GM21423 (cell line): ENCODE measurements at regions not wholly inside any gene's neighbourhood (a gene's known extent, or its start where the extent isn't known, plus 50 kb on each side); places are given as distances from the start of the nearest gene placed in this dataset.
A peak's percentile ranks its signal among the peaks of the same experiment; 100 is the strongest.

Experiments
- ATAC-seq: cut with Tn5 transposase; IDR thresholded peaks from one replicate; pipeline ENCODE4 v1.9.1; 2021; ENCODE audit warnings: mild to moderate bottlenecking, moderate library complexity; ENCODE audit not compliant: unreplicated experiment

DNA sequence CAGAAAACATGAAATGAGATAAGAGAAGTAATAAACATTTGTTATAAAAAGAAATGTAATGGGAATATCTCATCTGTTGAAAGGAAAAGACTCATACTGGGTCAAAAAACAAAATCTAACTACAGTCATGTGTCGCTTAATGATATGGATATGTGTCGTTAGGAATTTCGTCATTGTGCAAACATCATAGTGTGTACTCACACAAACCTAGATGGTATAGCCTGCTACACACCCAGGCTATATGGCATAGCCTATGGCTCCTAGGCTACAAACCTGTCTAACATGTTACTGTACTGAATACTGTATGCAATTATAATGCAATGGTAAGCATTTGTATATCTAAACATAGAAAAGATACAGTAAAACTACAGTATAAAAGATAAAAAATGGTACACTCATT is 89.8 kb upstream of the ZC3H12C start:
- ATAC-seq: no peak

- no peak for ATAC-seq
Observed at GRCh38 chr11:110011595-110011994, 81.6 kb upstream of the ZC3H12C start.

DNA sequence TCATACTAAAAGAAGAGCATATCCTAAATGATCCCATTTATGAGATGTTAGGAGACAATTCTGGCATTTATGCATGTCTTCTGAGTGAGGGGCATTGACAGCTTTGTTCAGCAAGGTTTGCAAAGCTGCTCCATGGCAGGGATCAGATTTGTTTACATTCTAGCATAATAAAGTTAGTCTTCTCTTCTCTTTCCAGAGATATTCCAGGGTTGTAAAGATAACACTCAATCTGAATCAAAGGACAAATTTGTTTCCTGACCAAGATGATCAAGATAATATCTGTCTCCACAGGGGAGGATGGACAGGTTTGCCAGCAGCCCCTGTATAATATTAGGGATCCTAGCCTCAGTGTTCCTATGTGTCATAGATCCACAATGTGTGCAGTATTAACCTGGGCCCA is 77.5 kb upstream of the ZC3H12C start:
- ATAC-seq: no peak

GRCh38 chr11:110019675-110020074 is 73.5 kb upstream of the ZC3H12C start:
- no peak for ATAC-seq

DNA sequence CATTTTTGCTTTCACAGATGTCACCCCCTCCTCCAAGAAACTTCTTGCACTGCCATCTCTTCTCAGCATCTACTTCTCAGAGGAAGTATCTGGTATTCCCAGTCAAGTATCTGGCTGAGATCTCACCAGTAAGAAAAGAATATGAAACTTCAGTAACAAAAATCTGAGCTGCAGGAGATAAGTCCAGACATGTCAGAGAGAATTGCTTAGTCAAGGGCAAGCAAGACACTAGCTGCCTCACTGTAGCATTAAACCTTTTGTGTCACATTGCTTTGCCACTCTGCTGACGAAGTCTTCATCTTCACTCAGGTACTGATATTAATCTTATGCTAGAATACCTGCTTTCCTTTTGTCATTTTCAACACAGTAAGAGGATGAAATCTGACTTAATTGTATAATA is 70.6 kb upstream of the ZC3H12C start:
- no peak for ATAC-seq

DNA sequence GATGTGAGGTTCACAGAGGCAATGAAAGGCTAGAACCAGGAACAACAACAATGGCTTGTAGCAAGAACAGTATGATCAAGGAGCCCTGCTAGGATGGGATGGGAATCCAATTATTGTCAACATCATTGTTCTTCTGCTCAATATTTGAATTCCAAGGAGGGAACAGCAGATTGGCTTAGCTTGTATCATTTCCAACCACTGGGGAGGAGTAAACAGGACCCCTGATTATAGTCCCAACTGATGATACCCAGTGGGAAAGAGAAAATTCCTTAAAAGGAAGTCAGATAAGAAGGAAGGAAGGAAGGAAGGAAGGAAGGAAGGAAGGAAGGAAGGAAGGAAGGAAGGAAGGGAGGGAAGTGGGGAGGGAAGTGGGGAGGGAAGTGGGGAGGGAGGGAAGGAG is 69.5 kb upstream of the ZC3H12C start:
- no peak for ATAC-seq

GRCh38 chr11:110026858-110027626 is 66.2 kb upstream of the ZC3H12C start:
- ATAC-seq: peak; percentile 95

GRCh38 chr11:110027627-110028371 is 65.4 kb upstream of the ZC3H12C start:
- peak; percentile 36 for ATAC-seq

GRCh38 chr11:110028921-110029320 is 64.3 kb upstream of the ZC3H12C start:
- no peak for ATAC-seq

GRCh38 chr11:110029714-110030113 is 63.5 kb upstream of the ZC3H12C start:
- no peak for ATAC-seq

- no peak for ATAC-seq
Observed at GRCh38 chr11:110031171-110031570, 62.0 kb upstream of the ZC3H12C start.

DNA sequence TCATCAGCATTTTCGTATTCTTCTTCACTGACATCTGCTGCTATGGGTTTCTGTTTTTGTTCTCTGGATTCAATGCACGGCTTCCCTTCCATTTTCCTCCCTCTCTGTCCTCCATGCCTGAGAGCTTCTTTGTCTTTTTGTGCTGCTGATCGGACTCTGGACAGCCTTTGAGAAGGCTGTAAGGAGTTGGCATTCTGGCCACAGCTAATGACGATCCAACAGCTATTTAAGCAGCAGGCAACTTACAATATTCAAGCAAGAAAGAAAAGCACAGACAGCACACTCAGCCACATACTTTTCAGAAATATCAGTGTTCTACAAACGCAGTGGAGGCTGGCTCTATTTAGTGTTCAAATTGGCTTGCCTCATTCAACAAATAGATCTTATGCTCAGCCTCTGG is 60.9 kb upstream of the ZC3H12C start:
- no peak for ATAC-seq

DNA sequence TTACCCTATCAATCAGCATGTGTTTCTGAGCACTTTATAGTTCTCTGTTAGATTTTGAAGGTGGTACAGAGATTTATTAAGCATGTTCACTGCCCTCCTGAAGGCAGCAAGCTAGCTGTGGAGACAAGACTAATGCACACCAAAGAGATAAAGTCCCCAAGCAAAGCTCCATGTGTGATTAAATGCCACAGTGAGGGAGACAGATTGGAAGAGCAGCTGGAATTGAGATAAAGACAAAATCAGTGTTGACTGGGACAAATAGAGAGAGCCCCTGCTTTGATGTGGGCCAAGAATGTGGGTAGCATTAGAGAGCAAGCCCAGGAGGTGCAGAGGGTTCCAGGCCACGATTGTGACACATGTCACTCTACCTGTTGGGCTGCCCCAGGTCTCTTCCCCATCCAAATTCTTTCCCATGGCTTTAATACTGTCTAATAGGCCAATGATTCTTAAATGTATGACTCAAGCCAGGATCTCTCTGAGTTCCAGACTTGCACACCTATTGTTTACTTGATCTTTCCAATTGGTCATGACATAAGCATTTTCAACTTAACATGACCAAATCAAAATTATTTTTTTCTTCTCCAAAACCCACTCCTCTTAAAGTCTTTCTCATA is 60.1 kb upstream of the ZC3H12C start:
- no peak for ATAC-seq

GRCh38 chr11:110034806-110035205 is 58.4 kb upstream of the ZC3H12C start:
- ATAC-seq: no peak

DNA sequence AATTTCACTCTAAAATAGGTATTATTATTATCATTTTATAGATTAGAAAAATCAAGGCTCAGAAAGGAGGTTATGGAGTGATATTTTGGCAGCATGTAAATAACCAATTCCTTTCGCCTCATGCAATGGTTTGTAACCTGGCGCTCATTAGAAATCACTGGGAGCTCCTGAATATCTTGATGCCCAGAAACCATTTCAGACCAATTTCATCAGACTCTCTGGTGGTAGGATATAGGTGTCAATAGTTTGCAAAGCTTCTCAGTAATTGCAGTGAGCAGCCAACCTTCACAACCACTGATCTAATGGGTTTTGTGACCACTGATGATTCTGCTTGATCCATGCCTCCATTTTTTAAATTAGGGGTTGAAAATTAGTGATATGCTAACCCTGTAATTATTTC is 57.8 kb upstream of the ZC3H12C start:
- no peak for ATAC-seq

GRCh38 chr11:110038201-110038600 is 55.0 kb upstream of the ZC3H12C start:
- ATAC-seq: no peak
